H9 (cell line): ENCODE measurements at regions not wholly inside any gene's neighbourhood (a gene's known extent, or its start where the extent isn't known, plus 50 kb on each side); places are given as distances from the start of the nearest gene placed in this dataset.

Experiments
- DNase-seq: peaks from one replicate; pipeline ENCODE4 v3.0.0-alpha.2; 2017
- H2AFZ ChIP-seq: one replicate; pipeline ENCODE4 v1.6.1; 2013; ENCODE audit warnings: mild to moderate bottlenecking, low read length, control low read depth, moderate library complexity
- H2AK5ac ChIP-seq: 2 replicates; pipeline ENCODE4 v1.6.1; 2013; ENCODE audit warnings: low read length, control low read depth, mixed read lengths; ENCODE audit not compliant: insufficient read length
- H2BK120ac ChIP-seq: one replicate; pipeline ENCODE4 v1.6.1; 2013; ENCODE audit warnings: low read depth, mild to moderate bottlenecking, low read length, control low read depth, inconsistent platforms; ENCODE audit not compliant: poor library complexity, severe bottlenecking
- H2BK12ac ChIP-seq: 2 replicates; pipeline ENCODE4 v1.6.1; 2013; ENCODE audit warnings: low read length, control low read depth, mixed read lengths, low read depth; ENCODE audit not compliant: insufficient read length
- H2BK15ac ChIP-seq: 2 replicates; pipeline ENCODE4 v1.6.1; 2013; ENCODE audit warnings: low read depth, low read length, control low read depth
- H2BK20ac ChIP-seq: one replicate; pipeline ENCODE4 v1.6.1; 2013; ENCODE audit warnings: low read depth, mild to moderate bottlenecking, low read length, control low read depth, inconsistent platforms; ENCODE audit not compliant: poor library complexity, severe bottlenecking
- H2BK5ac ChIP-seq: 2 replicates; pipeline ENCODE4 v1.6.1; 2013; ENCODE audit warnings: low read length, control low read depth, mixed read lengths; ENCODE audit not compliant: insufficient read length
- H3K14ac ChIP-seq: 2 replicates; pipeline ENCODE4 v1.6.1; 2013; ENCODE audit warnings: low read length, control low read depth; ENCODE audit not compliant: insufficient read depth
- H3K18ac ChIP-seq: 2 replicates; pipeline ENCODE4 v1.6.1; 2013; ENCODE audit warnings: low read depth, mild to moderate bottlenecking, mixed read lengths, low read length, control low read depth; ENCODE audit not compliant: insufficient read length
- H3K23ac ChIP-seq: 2 replicates; pipeline ENCODE4 v1.6.1; 2013; ENCODE audit warnings: low read length, control low read depth, mixed read lengths, low read depth; ENCODE audit not compliant: insufficient read length
- H3K23me2 ChIP-seq: 2 replicates; pipeline ENCODE4 v1.6.1; 2013; ENCODE audit warnings: low read depth, mild to moderate bottlenecking, mixed read lengths, low read length, control low read depth; ENCODE audit not compliant: insufficient read length, poor library complexity, severe bottlenecking
- H3K27ac ChIP-seq: 2 replicates; pipeline ENCODE4 v1.5.1; 2013; ENCODE audit warnings: low read length, control low read depth, mixed read lengths, low read depth; ENCODE audit not compliant: insufficient read length
- H3K27me3 ChIP-seq: 2 replicates; pipeline ENCODE4 v1.6.1; 2013; ENCODE audit warnings: low read length, control low read depth, inconsistent platforms; ENCODE audit not compliant: insufficient read depth
- H3K4ac ChIP-seq: 2 replicates; pipeline ENCODE4 v1.6.1; 2013; ENCODE audit warnings: low read depth, mild to moderate bottlenecking, control low read depth, inconsistent platforms, low read length, moderate library complexity
- H3K4me1 ChIP-seq: 2 replicates; pipeline ENCODE4 v1.6.1; 2013; ENCODE audit warnings: low read length, control low read depth, inconsistent platforms; ENCODE audit not compliant: insufficient read depth
- H3K4me2 ChIP-seq: 2 replicates; pipeline ENCODE4 v1.6.1; 2013; ENCODE audit warnings: low read length, control low read depth, mixed read lengths; ENCODE audit not compliant: insufficient read length, insufficient read depth
- H3K56ac ChIP-seq: 2 replicates; pipeline ENCODE4 v1.6.1; 2013; ENCODE audit warnings: low read depth, mild to moderate bottlenecking, mixed read lengths, low read length, control low read depth; ENCODE audit not compliant: insufficient read length
- H3K79me1 ChIP-seq: 2 replicates; pipeline ENCODE4 v1.6.1; 2013; ENCODE audit warnings: low read depth, mild to moderate bottlenecking, moderate library complexity, low read length, control low read depth, inconsistent platforms; ENCODE audit not compliant: insufficient read depth, poor library complexity, severe bottlenecking
- H3K79me2 ChIP-seq: 2 replicates; pipeline ENCODE4 v1.6.1; 2013; ENCODE audit warnings: low read length, control low read depth, inconsistent platforms; ENCODE audit not compliant: insufficient read depth
- H3K9ac ChIP-seq: 2 replicates; pipeline ENCODE4 v1.6.1; 2013; ENCODE audit warnings: low read length, control low read depth, mixed read lengths; ENCODE audit not compliant: insufficient read length; ENCODE audit errors: extremely low read depth
- H3K9me3 ChIP-seq: one replicate; pipeline ENCODE4 v1.6.1; 2013; ENCODE audit warnings: low read depth, low read length, inconsistent platforms; ENCODE audit not compliant: control insufficient read depth
- H3T11ph ChIP-seq: one replicate; pipeline ENCODE4 v1.6.1; 2013; ENCODE audit warnings: mild to moderate bottlenecking, low read length, control low read depth, inconsistent platforms
- H4K20me1 ChIP-seq: one replicate; pipeline ENCODE4 v1.6.1; 2013; ENCODE audit not compliant: control insufficient read depth, insufficient read length, insufficient read depth
- H4K5ac ChIP-seq: 2 replicates; pipeline ENCODE4 v1.6.1; 2013; ENCODE audit warnings: low read depth, mild to moderate bottlenecking, mixed read lengths, low read length, control low read depth; ENCODE audit not compliant: insufficient read length
- H4K8ac ChIP-seq: replicated peaks from 2 replicates; pipeline ENCODE4 v1.6.1; 2013; ENCODE audit warnings: low read length, control low read depth, mixed read lengths, low read depth; ENCODE audit not compliant: insufficient read length
- H4K91ac ChIP-seq: 2 replicates; pipeline ENCODE4 v1.6.1; 2013; ENCODE audit warnings: low read depth, mild to moderate bottlenecking, moderate library complexity, mixed read lengths, low read length, control low read depth; ENCODE audit not compliant: insufficient read length
- H3K27ac Mint-ChIP-seq, 3 experiments: 2 replicates in 2 of 3; 3 replicates in 1 of 3; pipeline ENCODE4 v1.8.0; 2020 to 2021; ENCODE audit warnings: mixed read lengths in 3 of 3, mild to moderate bottlenecking in 1 of 3, moderate library complexity in 1 of 3
- H3K27me3 Mint-ChIP-seq: 2 replicates; pipeline ENCODE4 v1.8.0; 2021; ENCODE audit warnings: low read depth, mild to moderate bottlenecking, moderate library complexity, mixed read lengths
- H3K36me3 Mint-ChIP-seq, 3 experiments: 2 replicates in 2 of 3; 3 replicates in 1 of 3; pipeline ENCODE4 v1.8.0; 2020 to 2021; ENCODE audit warnings: low read depth in 3 of 3, mixed read lengths in 3 of 3; ENCODE audit not compliant: insufficient read depth in 1 of 3
- H3K4me1 Mint-ChIP-seq, 2 experiments: 2 replicates each; pipeline ENCODE4 v1.8.0; 2020; ENCODE audit warnings: mixed read lengths in 2 of 2
- H3K4me3 Mint-ChIP-seq, 2 experiments: 2 replicates in 1 of 2; 3 replicates in 1 of 2; pipeline ENCODE4 v1.8.0; 2020 to 2021; ENCODE audit warnings: mild to moderate bottlenecking in 2 of 2, mixed read lengths in 2 of 2, moderate library complexity in 1 of 2
- H3K9me3 Mint-ChIP-seq, 2 experiments: 2 replicates in 1 of 2; 3 replicates in 1 of 2; pipeline ENCODE4 v1.8.0; 2020; ENCODE audit warnings: mild to moderate bottlenecking in 2 of 2, mixed read lengths in 2 of 2, moderate library complexity in 1 of 2
- WGBS: extraction: QIAGEN DNeasy Blood & Tissue Kit; methylation state at CpG from one replicate; pipeline ENCODE4 v1.1.7; 2013; ENCODE audit warnings: missing lambda C conversion rate, low lambda C conversion rate, mixed read lengths; ENCODE audit not compliant: insufficient read length; ENCODE audit errors: extremely low coverage; 5-methylcytosine and 5-hydroxymethylcytosine counted together
- TF ChIP-seq, protein P1 (sequence below): fragments of 200-600 bp; sonication (generic); conservative IDR thresholded peaks from 3 replicates; pipeline ENCODE4 v1.8.0; 2021; ENCODE audit warnings: antibody characterized with exemption, mild to moderate bottlenecking

DNA sequence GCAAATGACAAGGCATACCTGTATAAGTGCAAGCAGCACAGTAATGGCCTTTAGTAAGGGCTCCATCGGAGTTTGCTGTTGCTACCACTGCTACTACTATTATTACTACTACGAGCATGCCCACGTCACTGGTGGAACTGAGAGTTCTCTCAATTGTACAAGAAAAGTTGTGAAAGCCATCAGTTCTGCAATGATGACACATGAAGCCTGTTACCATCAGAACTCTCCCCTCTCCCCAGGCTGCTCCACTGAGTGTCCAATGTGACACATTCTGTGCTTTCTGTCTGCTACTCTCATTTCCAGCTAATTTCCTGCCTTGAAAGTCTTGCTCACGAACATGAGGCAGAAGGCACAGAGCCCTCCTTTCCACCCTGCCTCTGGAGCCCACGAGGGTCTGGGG, 263.2 kb upstream of the MGMT start:
- no peak overlapping the region for H2BK5ac ChIP-seq
- H3K9ac ChIP-seq, result no peak overlapping the region
- H2BK15ac ChIP-seq, result no peak overlapping the region
- TF ChIP-seq, protein P1, sequence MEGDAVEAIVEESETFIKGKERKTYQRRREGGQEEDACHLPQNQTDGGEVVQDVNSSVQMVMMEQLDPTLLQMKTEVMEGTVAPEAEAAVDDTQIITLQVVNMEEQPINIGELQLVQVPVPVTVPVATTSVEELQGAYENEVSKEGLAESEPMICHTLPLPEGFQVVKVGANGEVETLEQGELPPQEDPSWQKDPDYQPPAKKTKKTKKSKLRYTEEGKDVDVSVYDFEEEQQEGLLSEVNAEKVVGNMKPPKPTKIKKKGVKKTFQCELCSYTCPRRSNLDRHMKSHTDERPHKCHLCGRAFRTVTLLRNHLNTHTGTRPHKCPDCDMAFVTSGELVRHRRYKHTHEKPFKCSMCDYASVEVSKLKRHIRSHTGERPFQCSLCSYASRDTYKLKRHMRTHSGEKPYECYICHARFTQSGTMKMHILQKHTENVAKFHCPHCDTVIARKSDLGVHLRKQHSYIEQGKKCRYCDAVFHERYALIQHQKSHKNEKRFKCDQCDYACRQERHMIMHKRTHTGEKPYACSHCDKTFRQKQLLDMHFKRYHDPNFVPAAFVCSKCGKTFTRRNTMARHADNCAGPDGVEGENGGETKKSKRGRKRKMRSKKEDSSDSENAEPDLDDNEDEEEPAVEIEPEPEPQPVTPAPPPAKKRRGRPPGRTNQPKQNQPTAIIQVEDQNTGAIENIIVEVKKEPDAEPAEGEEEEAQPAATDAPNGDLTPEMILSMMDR, result no peak
- H3K4me1 ChIP-seq, result no peaks in the 10 kb centered on the region; the same call in 1 of the 2 replicates
- no peak overlapping the region for H3K56ac ChIP-seq
- no peak overlapping the region for H2BK120ac ChIP-seq
- no peak overlapping the region for H3K27ac ChIP-seq
- no peak overlapping the region for H3K4ac ChIP-seq
- no peaks in the 10 kb centered on the region for H3K23me2 ChIP-seq
- H3K9me3 Mint-ChIP-seq, result peaks cover 0 to 7% of the 10 kb centered on the region in 2 experiments; a peak in 3 of 5 replicates
- no peak overlapping the region for H4K91ac ChIP-seq
- H3K4me1 Mint-ChIP-seq, result peaks cover 9 to 14% of the 10 kb centered on the region in 2 experiments; a peak in 3 of 4 replicates
- H2AFZ ChIP-seq, result no peak overlapping the region
- no peaks in the 10 kb centered on the region for H3K27me3 ChIP-seq
- no peak overlapping the region for H4K5ac ChIP-seq
- no peaks in the 10 kb centered on the region for H3K9me3 ChIP-seq
- H2BK20ac ChIP-seq, result no peak overlapping the region
- no peak overlapping the region for H2BK12ac ChIP-seq
- peaks cover 0 to 1% (median 0%) of the 10 kb centered on the region in 3 experiments; a peak in 2 of 7 replicates for H3K36me3 Mint-ChIP-seq
- no peak overlapping the region for H3K4me2 ChIP-seq
- H3K23ac ChIP-seq, result no peak overlapping the region
- H3T11ph ChIP-seq, result no peak overlapping the region
- no peaks in the 10 kb centered on the region for H3K79me2 ChIP-seq
- H3K18ac ChIP-seq, result no peak overlapping the region
- peaks cover 4% of the 10 kb centered on the region for H3K27me3 Mint-ChIP-seq
- no peak overlapping the region for H2AK5ac ChIP-seq
- H3K79me1 ChIP-seq, result no peaks in the 10 kb centered on the region
- no CpG with 5 or more reads among the region's 5 CpGs for WGBS
- H4K8ac ChIP-seq, result no peak overlapping the region
- DNase-seq, result no peak
- H3K14ac ChIP-seq, result no peak overlapping the region
- no peak overlapping the region for H3K4me3 Mint-ChIP-seq
- H4K20me1 ChIP-seq, result no peaks in the 10 kb centered on the region
- H3K27ac Mint-ChIP-seq, result no peak overlapping the region
